AG20443 (cell line): ENCODE measurements at regions not wholly inside any gene's neighbourhood (a gene's known extent, or its start where the extent isn't known, plus 50 kb on each side); places are given as distances from the start of the nearest gene placed in this dataset.

Experiments
- DNase-seq: peaks from one replicate; pipeline ENCODE4 v3.0.0; 2012; ENCODE audit warnings: low spot score, mixed read lengths

GRCh38 chr1:170316270-170316669, 170.5 kb downstream of the NTMT2 start:
- DNase-seq: no peak

GRCh38 chr1:170318141-170318540, 172.4 kb downstream of the NTMT2 start:
- DNase-seq: no peak

GRCh38 chr1:170318736-170319135, 173.0 kb downstream of the NTMT2 start:
- DNase-seq: no peak

- no peak for DNase-seq
Measured at GRCh38 chr1:170321113-170321512, 175.4 kb downstream of the NTMT2 start.

- no peak for DNase-seq
Measured at GRCh38 chr1:170326186-170326585, 180.4 kb downstream of the NTMT2 start.

GRCh38 chr1:170332801-170333200, 187.0 kb downstream of the NTMT2 start:
- DNase-seq: no peak

GRCh38 chr1:170337413-170337994, 191.7 kb downstream of the NTMT2 start:
- DNase-seq: no peak

GRCh38 chr1:170339534-170339933, 192.4 kb upstream of the GORAB start:
- no peak for DNase-seq

- DNase-seq: no peak
Measured at GRCh38 chr1:170340308-170340707, 191.7 kb upstream of the GORAB start.

- DNase-seq: peak; percentile 19
Measured at GRCh38 chr1:170351366-170351946, 180.5 kb upstream of the GORAB start.

GRCh38 chr1:170354246-170354645, 177.7 kb upstream of the GORAB start:
- DNase-seq: no peak

GRCh38 chr1:170354690-170355089, 177.3 kb upstream of the GORAB start:
- no peak for DNase-seq

GRCh38 chr1:170355267-170355801, 176.6 kb upstream of the GORAB start:
- no peak for DNase-seq

GRCh38 chr1:170356585-170356984, 175.4 kb upstream of the GORAB start:
- no peak for DNase-seq

- no peak for DNase-seq
Measured at GRCh38 chr1:170357750-170358149, 174.2 kb upstream of the GORAB start.

- DNase-seq: no peak
Measured at GRCh38 chr1:170360601-170361000, 171.4 kb upstream of the GORAB start.

- no peak for DNase-seq
Measured at GRCh38 chr1:170365331-170365730, 166.6 kb upstream of the GORAB start.

GRCh38 chr1:170366980-170367379, 165.0 kb upstream of the GORAB start:
- DNase-seq: no peak

GRCh38 chr1:170367615-170368014, 164.4 kb upstream of the GORAB start:
- no peak for DNase-seq

- no peak for DNase-seq
Measured at GRCh38 chr1:170369000-170369399, 163.0 kb upstream of the GORAB start.

GRCh38 chr1:170369417-170369816, 162.5 kb upstream of the GORAB start:
- no peak for DNase-seq

GRCh38 chr1:170370087-170370486, 161.9 kb upstream of the GORAB start:
- no peak for DNase-seq

- no peak for DNase-seq
Measured at GRCh38 chr1:170375082-170375723, 156.8 kb upstream of the GORAB start.
